GM12874 (cell line): ENCODE measurements at regions not wholly inside any gene's neighbourhood (a gene's known extent, or its start where the extent isn't known, plus 50 kb on each side); places are given as distances from the start of the nearest gene placed in this dataset.

Experiments
- CTCF ChIP-seq: IDR thresholded peaks from 2 replicates; pipeline ENCODE4 v1.5.1; 2011; ENCODE audit warnings: low read depth, mild to moderate bottlenecking, control low read depth, low read length, moderate library complexity; ENCODE audit not compliant: insufficient read depth

- TF ChIP-seq CTCF, result no peak
Observed at GRCh38 chr6:74269600-74269858, 573.5 kb downstream of the CD109 start.

- no peak for TF ChIP-seq CTCF
Observed at GRCh38 chr6:74268815-74269599, 573.0 kb downstream of the CD109 start.

GRCh38 chr6:74259981-74260380 lies 564.0 kb downstream of the CD109 start:
- TF ChIP-seq CTCF, result no peak

GRCh38 chr6:74256781-74257180 lies 560.8 kb downstream of the CD109 start:
- no peak for TF ChIP-seq CTCF

- no peak for TF ChIP-seq CTCF
Observed at GRCh38 chr6:74256381-74256780, 560.4 kb downstream of the CD109 start.

GRCh38 chr6:74253261-74253660 lies 557.3 kb downstream of the CD109 start:
- no peak for TF ChIP-seq CTCF

- TF ChIP-seq CTCF, result no peak
Observed at GRCh38 chr6:74250161-74250818, 554.3 kb downstream of the CD109 start.
